GM19452 (cell line): ENCODE measurements at regions not wholly inside any gene's neighbourhood (a gene's known extent, or its start where the extent isn't known, plus 50 kb on each side); places are given as distances from the start of the nearest gene placed in this dataset.
"Not testable (repeated sequence)": the region's sequence is repeated elsewhere in the genome, so short reads cannot be mapped to it uniquely, and the experiment has no call there.

Experiments used
- ATAC-seq: cut with Tn5 transposase; IDR thresholded peaks from one replicate; pipeline ENCODE4 v1.9.1; 2021; ENCODE audit not compliant: unreplicated experiment

- no peak for ATAC-seq
These were observed 97.2 kb upstream of the IPO5 start for GRCh38 chr13:97856304-97856675.

GRCh38 chr13:97858161-97858560 is 95.3 kb upstream of the IPO5 start:
- no peak for ATAC-seq

- ATAC-seq = no peak
These were observed 87.1 kb upstream of the IPO5 start for GRCh38 chr13:97866346-97866745.

GRCh38 chr13:97866751-97867150 is 86.7 kb upstream of the IPO5 start:
- no peak for ATAC-seq

- no peak for ATAC-seq
These were observed 80.1 kb upstream of the IPO5 start for GRCh38 chr13:97873398-97873797.

- ATAC-seq = no peak
These were observed 78.3 kb upstream of the IPO5 start for GRCh38 chr13:97875218-97875617.

GRCh38 chr13:97875911-97876310 is 77.6 kb upstream of the IPO5 start:
- ATAC-seq = no peak

- no peak for ATAC-seq
These were observed 74.8 kb upstream of the IPO5 start for GRCh38 chr13:97878431-97879375.

- ATAC-seq = no peak
These were observed 73.7 kb upstream of the IPO5 start for GRCh38 chr13:97879646-97880310.

- ATAC-seq = no peak
These were observed 73.2 kb upstream of the IPO5 start for GRCh38 chr13:97880311-97880675.

- ATAC-seq = no peak
These were observed 71.9 kb upstream of the IPO5 start for GRCh38 chr13:97881556-97881955.

GRCh38 chr13:97883396-97883795 is 70.1 kb upstream of the IPO5 start:
- no peak for ATAC-seq

- ATAC-seq = no peak
These were observed 68.6 kb upstream of the IPO5 start for GRCh38 chr13:97884707-97885468.

- ATAC-seq = no peak
These were observed 67.8 kb upstream of the IPO5 start for GRCh38 chr13:97885641-97886040.

- ATAC-seq = no peak
These were observed 63.7 kb upstream of the IPO5 start for GRCh38 chr13:97889803-97890202.

GRCh38 chr13:97890573-97890972 is 62.9 kb upstream of the IPO5 start:
- no peak for ATAC-seq

GRCh38 chr13:97891964-97892363 is 61.5 kb upstream of the IPO5 start:
- ATAC-seq = not testable (repeated sequence)

- no peak for ATAC-seq
These were observed 60.8 kb upstream of the IPO5 start for GRCh38 chr13:97892717-97893116.

- ATAC-seq = no peak
These were observed 58.1 kb upstream of the IPO5 start for GRCh38 chr13:97895383-97895782.

- no peak for ATAC-seq
These were observed 57.0 kb upstream of the IPO5 start for GRCh38 chr13:97896446-97896845.

GRCh38 chr13:97901716-97902115 is 51.8 kb upstream of the IPO5 start:
- ATAC-seq = no peak
